A673 (cell line): ENCODE measurements at regions not wholly inside any gene's neighbourhood (a gene's known extent, or its start where the extent isn't known, plus 50 kb on each side); places are given as distances from the start of the nearest gene placed in this dataset.
A peak's percentile ranks its signal among the peaks of the same experiment; 100 is the strongest.

Source experiments
- BruUV-seq: library from RNA; stranded (reverse); fragments of 400-500 nt; replicated peaks from 2 replicates; lab custom pipeline; 2021; lab: Mats Ljungman, UMichigan
- CTCF ChIA-PET: fragments of 300-600 bp; sonication (Branson Sonifier 250); formaldehyde crosslinking; loops from one replicate; lab custom pipeline; 2022; ENCODE audit warnings: antibody characterized with exemption; lab: Charles Lee
- POLR2A ChIA-PET: fragments of 300-600 bp; sonication (Branson Sonifier 250); formaldehyde crosslinking; loops from one replicate; lab custom pipeline; 2022; ENCODE audit warnings: antibody characterized with exemption; ENCODE audit not compliant: low non-redundant PET; lab: Charles Lee
- DNase-seq: peaks from one replicate; pipeline ENCODE4 v3.0.0-alpha.2; 2015; ENCODE audit warnings: low spot score
- H3K27ac ChIP-seq: fragments of 200-600 bp; sonication (generic); 2 replicates; pipeline ENCODE4 v1.5.1; 2016; ENCODE audit warnings: mixed run types, low read depth, mild to moderate bottlenecking, mixed read lengths, antibody characterized with exemption, low read length; ENCODE audit not compliant: poor library complexity, severe bottlenecking
- H3K27me3 ChIP-seq: fragments of 200-600 bp; sonication (generic); replicated peaks from 2 replicates; pipeline ENCODE4 v1.6.1; 2017; ENCODE audit warnings: mixed run types, low read depth, mild to moderate bottlenecking, mixed read lengths, antibody characterized with exemption, low read length; ENCODE audit not compliant: insufficient read depth, poor library complexity
- H3K36me3 ChIP-seq: fragments of 200-600 bp; sonication (generic); 2 replicates; pipeline ENCODE4 v1.6.1; 2016; ENCODE audit warnings: mixed run types, mild to moderate bottlenecking, mixed read lengths, antibody characterized with exemption, low read length; ENCODE audit not compliant: insufficient read depth, poor library complexity, severe bottlenecking
- H3K4me1 ChIP-seq: fragments of 200-600 bp; sonication (generic); 2 replicates; pipeline ENCODE4 v1.6.1; 2017; ENCODE audit warnings: mixed run types, mild to moderate bottlenecking, mixed read lengths, antibody characterized with exemption, low read length; ENCODE audit not compliant: insufficient read depth, poor library complexity, severe bottlenecking
- H3K4me3 ChIP-seq: fragments of 200-600 bp; sonication (generic); 2 replicates; pipeline ENCODE4 v1.5.1; 2016; ENCODE audit warnings: low read depth, mixed run types, mild to moderate bottlenecking, mixed read lengths, low read length; ENCODE audit not compliant: poor library complexity, severe bottlenecking
- H3K9me3 ChIP-seq: fragments of 200-600 bp; sonication (generic); 2 replicates; pipeline ENCODE4 v1.6.1; 2016; ENCODE audit warnings: mixed run types, low read depth, mild to moderate bottlenecking, mixed read lengths, antibody characterized with exemption, low read length; ENCODE audit not compliant: poor library complexity, severe bottlenecking
- EZH2 ChIP-seq: fragments of 200-600 bp; sonication (generic); IDR thresholded peaks from 2 replicates; pipeline ENCODE4 v1.6.1; 2017; ENCODE audit warnings: borderline replicate concordance, low read depth, mild to moderate bottlenecking, mixed read lengths, antibody characterized with exemption, low read length; ENCODE audit not compliant: poor library complexity, severe bottlenecking
- intact Hi-C: fragments of 100-400 bp; cut with micrococcal nuclease; formaldehyde crosslinking; loops from one replicate; pipeline ENCODE4 v1.10.0; 2022; ENCODE audit not compliant: unreplicated experiment
- TF ChIP-seq, protein P1 (sequence below): fragments of 300-800, 200-600 bp; sonication (generic); conservative IDR thresholded peaks from 2 replicates; pipeline ENCODE4 v1.5.1; 2017; ENCODE audit warnings: low read depth, mild to moderate bottlenecking, antibody characterized with exemption, low read length, moderate library complexity, mixed read lengths

- intact Hi-C loops, result no loop called here
- no peak overlapping the region for H3K27ac ChIP-seq
- no peaks in the 10 kb centered on the region for H3K36me3 ChIP-seq
- POLR2A ChIA-PET, result no interaction called here
- CTCF ChIA-PET, result no interaction called here
- no peaks in the 10 kb centered on the region for H3K4me1 ChIP-seq
- no TSS peak for BruUV-seq
- no peak for DNase-seq
- TF ChIP-seq, protein P1, sequence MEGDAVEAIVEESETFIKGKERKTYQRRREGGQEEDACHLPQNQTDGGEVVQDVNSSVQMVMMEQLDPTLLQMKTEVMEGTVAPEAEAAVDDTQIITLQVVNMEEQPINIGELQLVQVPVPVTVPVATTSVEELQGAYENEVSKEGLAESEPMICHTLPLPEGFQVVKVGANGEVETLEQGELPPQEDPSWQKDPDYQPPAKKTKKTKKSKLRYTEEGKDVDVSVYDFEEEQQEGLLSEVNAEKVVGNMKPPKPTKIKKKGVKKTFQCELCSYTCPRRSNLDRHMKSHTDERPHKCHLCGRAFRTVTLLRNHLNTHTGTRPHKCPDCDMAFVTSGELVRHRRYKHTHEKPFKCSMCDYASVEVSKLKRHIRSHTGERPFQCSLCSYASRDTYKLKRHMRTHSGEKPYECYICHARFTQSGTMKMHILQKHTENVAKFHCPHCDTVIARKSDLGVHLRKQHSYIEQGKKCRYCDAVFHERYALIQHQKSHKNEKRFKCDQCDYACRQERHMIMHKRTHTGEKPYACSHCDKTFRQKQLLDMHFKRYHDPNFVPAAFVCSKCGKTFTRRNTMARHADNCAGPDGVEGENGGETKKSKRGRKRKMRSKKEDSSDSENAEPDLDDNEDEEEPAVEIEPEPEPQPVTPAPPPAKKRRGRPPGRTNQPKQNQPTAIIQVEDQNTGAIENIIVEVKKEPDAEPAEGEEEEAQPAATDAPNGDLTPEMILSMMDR, result no peak
- no peaks in the 10 kb centered on the region for H3K27me3 ChIP-seq
- H3K9me3 ChIP-seq, result no peaks in the 10 kb centered on the region
- H3K4me3 ChIP-seq, result no peak overlapping the region
Observed at GRCh38 chr11:28759311-28759710, 651.1 kb downstream of the METTL15 start.

- CTCF ChIA-PET, result no interaction called here
- Histone ChIP-seq H3K4me1 (no peaks in the 10 kb centered on the region), H3K27ac (no peak overlapping the region), H3K4me3 (no peak overlapping the region), H3K36me3 (no peaks in the 10 kb centered on the region), H3K27me3 (no peaks in the 10 kb centered on the region), H3K9me3 (no peaks in the 10 kb centered on the region)
- intact Hi-C loops, result no loop called here
- no peak for DNase-seq
- TF ChIP-seq EZH2, result no peak
- TF ChIP-seq, protein P1, result no peak
- no TSS peak for BruUV-seq
- POLR2A ChIA-PET, result no interaction called here
Observed at GRCh38 chr11:28757725-28758515, 649.7 kb downstream of the METTL15 start.

- TF ChIP-seq, protein P1, result no peak
- TF ChIP-seq EZH2, result no peak
- Histone ChIP-seq H3K27ac (no peak overlapping the region), H3K9me3 (no peaks in the 10 kb centered on the region), H3K4me1 (no peaks in the 10 kb centered on the region), H3K4me3 (no peak overlapping the region), H3K27me3 (no peaks in the 10 kb centered on the region), H3K36me3 (no peaks in the 10 kb centered on the region)
- DNase-seq, result peak; percentile 42
- CTCF ChIA-PET, result no interaction called here
- intact Hi-C loops, result no loop called here
- BruUV-seq, result no TSS peak
- POLR2A ChIA-PET, result no interaction called here
Observed at GRCh38 chr11:28756977-28757376, 648.8 kb downstream of the METTL15 start.
